Trophoblast cell (in vitro differentiated cells and primary cell): ENCODE measurements at regions not wholly inside any gene's neighbourhood (a gene's known extent, or its start where the extent isn't known, plus 50 kb on each side); places are given as distances from the start of the nearest gene placed in this dataset.
"Not testable (repeated sequence)": the region's sequence is repeated elsewhere in the genome, so short reads cannot be mapped to it uniquely, and the experiment has no call there.

ENCODE experiments used
- DNase-seq, 2 donors: peaks; one replicate each; pipeline ENCODE4 v3.0.0-alpha.2; 2016
- H2AFZ ChIP-seq: 2 replicates; pipeline ENCODE4 v1.6.1; 2013; ENCODE audit warnings: low read length, moderate library complexity, mild to moderate bottlenecking; ENCODE audit not compliant: insufficient read depth, poor library complexity
- H2AK5ac ChIP-seq: 2 replicates; pipeline ENCODE4 v1.6.1; 2013; ENCODE audit warnings: mild to moderate bottlenecking, low read length
- H2BK120ac ChIP-seq: 2 replicates; pipeline ENCODE4 v1.6.1; 2013; ENCODE audit warnings: low read length, mild to moderate bottlenecking, moderate library complexity; ENCODE audit not compliant: insufficient read depth, poor library complexity
- H2BK12ac ChIP-seq: 2 replicates; pipeline ENCODE4 v1.6.1; 2013; ENCODE audit warnings: mild to moderate bottlenecking, low read length, moderate library complexity
- H2BK5ac ChIP-seq: 2 replicates; pipeline ENCODE4 v1.6.1; 2013; ENCODE audit warnings: low read length, low read depth, moderate library complexity, mild to moderate bottlenecking; ENCODE audit not compliant: poor library complexity
- H3K14ac ChIP-seq: 2 replicates; pipeline ENCODE4 v1.6.1; 2013; ENCODE audit warnings: mild to moderate bottlenecking, low read length
- H3K18ac ChIP-seq: 2 replicates; pipeline ENCODE4 v1.6.1; 2013; ENCODE audit warnings: mild to moderate bottlenecking, low read length
- H3K23ac ChIP-seq: 2 replicates; pipeline ENCODE4 v1.6.1; 2013; ENCODE audit warnings: low read length
- H3K27ac ChIP-seq: 2 replicates; pipeline ENCODE4 v1.5.1; 2013; ENCODE audit warnings: low read depth, mild to moderate bottlenecking, inconsistent platforms, low read length, moderate library complexity
- H3K27me3 ChIP-seq: 2 replicates; pipeline ENCODE4 v1.6.1; 2013; ENCODE audit warnings: inconsistent platforms, mild to moderate bottlenecking, low read length, moderate library complexity; ENCODE audit not compliant: insufficient read depth
- H3K36me3 ChIP-seq, 2 experiments: 1 replicate in 1 of 2; 2 replicates in 1 of 2; pipeline ENCODE4 v1.6.1; 2013; ENCODE audit warnings: low read length in 2 of 2, mild to moderate bottlenecking in 2 of 2, moderate library complexity in 1 of 2; ENCODE audit not compliant: insufficient read depth in 2 of 2, control insufficient read depth in 1 of 2
- H3K4ac ChIP-seq: 2 replicates; pipeline ENCODE4 v1.6.1; 2013; ENCODE audit warnings: low read depth, mild to moderate bottlenecking, low read length, moderate library complexity
- H3K4me1 ChIP-seq, 2 experiments: 1 replicate in 1 of 2; 2 replicates in 1 of 2; pipeline ENCODE4 v1.6.1; 2013; ENCODE audit warnings: low read length in 2 of 2, mild to moderate bottlenecking in 2 of 2, moderate library complexity in 1 of 2; ENCODE audit not compliant: insufficient read depth in 2 of 2, control insufficient read depth in 1 of 2
- H3K4me2 ChIP-seq: 2 replicates; pipeline ENCODE4 v1.6.1; 2013; ENCODE audit warnings: inconsistent platforms, mild to moderate bottlenecking, low read length, moderate library complexity
- H3K4me3 ChIP-seq: 2 replicates; pipeline ENCODE4 v1.5.1; 2013; ENCODE audit warnings: mild to moderate bottlenecking, low read depth, low read length, inconsistent platforms
- H3K79me1 ChIP-seq: one replicate; pipeline ENCODE4 v1.6.1; 2013; ENCODE audit warnings: low read length
- H3K79me2 ChIP-seq: 2 replicates; pipeline ENCODE4 v1.6.1; 2013; ENCODE audit warnings: low read length, mild to moderate bottlenecking; ENCODE audit not compliant: control insufficient read depth, insufficient read depth, poor library complexity
- H3K9ac ChIP-seq: 2 replicates; pipeline ENCODE4 v1.6.1; 2013; ENCODE audit warnings: mild to moderate bottlenecking, low read length
- H3K9me3 ChIP-seq: 2 replicates; pipeline ENCODE4 v1.6.1; 2013; ENCODE audit warnings: low read depth, mild to moderate bottlenecking, control low read depth, inconsistent platforms, low read length; ENCODE audit not compliant: insufficient read depth
- H4K12ac ChIP-seq: 2 replicates; pipeline ENCODE4 v1.6.1; 2013; ENCODE audit warnings: low read depth, mild to moderate bottlenecking, low read length, moderate library complexity
- H4K8ac ChIP-seq: 2 replicates; pipeline ENCODE4 v1.6.1; 2013; ENCODE audit warnings: low read depth, mild to moderate bottlenecking, low read length, moderate library complexity
- H4K91ac ChIP-seq: one replicate; pipeline ENCODE4 v1.6.1; 2013; ENCODE audit warnings: low read depth, mild to moderate bottlenecking, low read length, moderate library complexity
- WGBS: extraction: QIAGEN DNeasy Blood & Tissue Kit; methylation state at CpG from one replicate; pipeline ENCODE4 v1.1.7; 2013; ENCODE audit warnings: missing lambda C conversion rate; ENCODE audit not compliant: insufficient read length, insufficient coverage; ENCODE audit errors: extremely low coverage; 5-methylcytosine and 5-hydroxymethylcytosine counted together

DNA sequence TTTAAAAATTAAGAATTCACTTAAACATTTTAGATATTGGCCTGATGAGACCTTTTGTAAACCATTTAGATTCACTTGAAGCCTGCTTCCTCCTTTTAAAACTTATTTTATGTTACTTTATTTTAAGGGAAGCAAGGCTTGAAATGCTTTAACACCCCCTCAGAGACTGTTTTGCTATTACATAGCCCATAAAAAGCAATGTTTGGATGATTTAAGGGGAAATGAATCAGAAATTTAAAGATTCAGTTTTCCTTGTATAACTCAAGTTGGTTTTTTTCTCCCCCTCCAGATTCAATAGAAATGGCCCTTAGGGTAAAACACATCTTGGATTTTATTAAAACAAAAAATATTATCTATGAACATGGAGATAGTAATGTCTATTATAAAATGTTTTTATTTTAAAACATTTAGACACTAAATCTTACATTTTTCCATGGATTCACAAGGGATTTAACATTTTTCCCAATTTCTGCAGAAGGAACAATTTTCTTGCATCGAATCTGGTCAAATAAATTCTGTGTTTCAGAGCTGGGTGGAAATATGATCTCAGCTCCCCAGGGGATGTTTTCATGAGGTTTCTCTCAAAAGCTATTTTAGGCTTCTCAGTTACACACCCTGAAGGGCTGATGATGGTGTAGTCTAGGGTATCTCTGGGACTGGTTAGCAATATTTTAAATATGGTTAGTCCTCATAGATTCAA is 69.3 kb upstream of the WARS2 start:
- Histone ChIP-seq H3K27me3 (no peaks in the 10 kb centered on the region), H3K4ac (no peak overlapping the region), H4K91ac (no peak overlapping the region), H3K14ac (no peak overlapping the region), H3K4me1 (peaks cover 5% of the 10 kb centered on the region in 2 experiments), H3K23ac (no peak overlapping the region), H3K18ac (no peak overlapping the region), H2AFZ (no peak overlapping the region), H4K8ac (no peak overlapping the region), H3K4me3 (no peak overlapping the region), H3K79me2 (no peaks in the 10 kb centered on the region), H3K4me2 (no peak overlapping the region), H2AK5ac (no peak overlapping the region), H3K79me1 (no peaks in the 10 kb centered on the region), H2BK5ac (no peak overlapping the region), H4K12ac (no peak overlapping the region), H3K9me3 (no peaks in the 10 kb centered on the region), H2BK120ac (no peak overlapping the region), H3K36me3 (no peaks in the 10 kb centered on the region), H3K27ac (no peak overlapping the region), H3K9ac (no peak overlapping the region), H2BK12ac (no peak overlapping the region)
- no CpG with 5 or more reads among the region's 1 CpG for WGBS
- no peak for DNase-seq

DNA sequence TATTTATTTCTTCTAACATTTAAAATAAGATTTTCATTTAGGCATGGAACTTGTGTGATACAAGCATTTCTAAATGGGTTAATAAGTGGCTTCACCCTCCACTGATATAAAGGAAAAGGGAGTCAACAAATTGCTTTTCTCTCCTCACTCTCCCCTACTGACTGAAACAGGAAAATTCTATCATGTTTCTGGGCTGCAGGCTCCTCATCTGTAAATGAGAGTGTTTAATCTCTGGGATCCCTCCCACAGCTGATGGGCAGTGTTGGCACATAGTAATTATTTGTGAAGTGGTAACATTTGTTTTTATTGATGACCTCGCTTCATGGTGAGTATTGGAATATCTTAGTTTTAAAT is 69.8 kb upstream of the WARS2 start:
- Histone ChIP-seq H3K36me3 (no peaks in the 10 kb centered on the region), H4K91ac (no peak overlapping the region), H2BK12ac (no peak overlapping the region), H3K79me1 (no peaks in the 10 kb centered on the region), H3K4ac (no peak overlapping the region), H2AFZ (no peak overlapping the region), H3K27ac (no peak overlapping the region), H4K8ac (no peak overlapping the region), H3K9me3 (no peaks in the 10 kb centered on the region), H2BK120ac (no peak overlapping the region), H4K12ac (no peak overlapping the region), H2AK5ac (no peak overlapping the region), H3K4me1 (no peaks in the 10 kb centered on the region), H3K4me2 (no peak overlapping the region), H3K14ac (no peak overlapping the region), H3K4me3 (no peak overlapping the region), H3K79me2 (no peaks in the 10 kb centered on the region), H3K23ac (no peak overlapping the region), H3K18ac (no peak overlapping the region), H2BK5ac (no peak overlapping the region), H3K9ac (no peak overlapping the region), H3K27me3 (no peaks in the 10 kb centered on the region)
- no peak for DNase-seq
- WGBS: no CpG with 5 or more reads among the region's 1 CpG

DNA sequence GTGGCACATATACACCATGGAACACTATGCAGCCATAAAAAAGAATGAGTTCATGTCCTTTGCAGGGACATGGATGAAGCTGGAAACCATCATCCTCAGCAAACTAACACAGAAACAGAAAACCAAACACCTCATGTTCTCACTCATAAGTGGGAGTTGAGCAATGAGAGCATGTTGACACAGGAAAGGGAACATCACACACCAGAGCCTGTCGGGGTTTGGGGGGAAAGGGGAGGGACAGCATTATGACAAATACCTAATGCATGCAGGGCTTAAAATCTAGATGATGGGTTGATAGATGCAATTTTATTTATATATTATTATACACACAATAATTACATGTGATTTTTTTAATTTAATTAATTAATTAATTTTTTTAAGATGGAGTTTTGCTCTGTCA is 72.8 kb upstream of the WARS2 start:
- H3K27me3 ChIP-seq, H2AFZ ChIP-seq, H3K36me3 ChIP-seq, H3K4me1 ChIP-seq, H3K79me2 ChIP-seq, H4K8ac ChIP-seq, H3K14ac ChIP-seq, H3K9me3 ChIP-seq, H3K9ac ChIP-seq, H2BK5ac ChIP-seq, H2BK12ac ChIP-seq, H4K12ac ChIP-seq, H4K91ac ChIP-seq, H2AK5ac ChIP-seq, DNase-seq, H3K18ac ChIP-seq, H3K4ac ChIP-seq, H2BK120ac ChIP-seq, H3K79me1 ChIP-seq, H3K4me3 ChIP-seq, H3K27ac ChIP-seq, H3K4me2 ChIP-seq, H3K23ac ChIP-seq: not testable (repeated sequence)
- no CpG with 5 or more reads among the region's 1 CpG for WGBS

DNA sequence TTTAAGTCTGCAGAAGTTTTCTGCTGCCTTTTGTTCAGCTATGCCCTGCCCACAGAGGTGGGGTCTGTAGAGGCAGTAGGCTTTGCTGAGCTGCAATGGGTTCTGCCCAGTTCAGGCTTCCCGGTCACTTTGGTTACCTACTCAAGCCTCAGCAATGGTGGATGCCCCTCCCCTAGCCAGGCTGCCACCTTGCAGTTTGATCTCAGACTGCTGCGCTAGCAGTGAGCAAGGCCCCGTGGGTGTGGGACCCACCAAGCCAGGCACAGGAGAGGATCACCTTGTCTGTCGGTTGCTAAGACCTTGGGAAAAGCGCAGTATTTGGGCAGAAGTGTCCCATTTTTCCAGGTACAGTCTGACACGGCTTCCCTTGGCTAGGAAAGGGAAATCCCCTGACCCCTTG is 74.5 kb upstream of the WARS2 start:
- H3K18ac ChIP-seq, H4K8ac ChIP-seq: not testable (repeated sequence)
- no CpG with 5 or more reads among the region's 6 CpGs for WGBS

More for the DNA sequence above, 74.5 kb upstream of the WARS2 start:
- DNase-seq, H4K91ac ChIP-seq, H3K4ac ChIP-seq, H3K27me3 ChIP-seq, H3K4me1 ChIP-seq, H3K4me3 ChIP-seq, H3K79me1 ChIP-seq, H3K9me3 ChIP-seq, H3K9ac ChIP-seq, H4K12ac ChIP-seq, H3K23ac ChIP-seq, H2BK5ac ChIP-seq, H3K79me2 ChIP-seq, H3K4me2 ChIP-seq, H3K27ac ChIP-seq, H3K36me3 ChIP-seq, H2AK5ac ChIP-seq, H2BK12ac ChIP-seq, H3K14ac ChIP-seq, H2AFZ ChIP-seq, H2BK120ac ChIP-seq: not testable (repeated sequence)
